Omental fat pad (tissue), 3 donors: ENCODE measurements at regions not wholly inside any gene's neighbourhood (a gene's known extent, or its start where the extent isn't known, plus 50 kb on each side); places are given as distances from the start of the nearest gene placed in this dataset.

Experiments
- ATAC-seq: fragments of 150-250 bp; one replicate; pipeline ENCODE4 v1.9.1; 2016; ENCODE audit warnings: mild to moderate bottlenecking, moderate library complexity; ENCODE audit not compliant: low FRiP score
- DNase-seq: peaks from one replicate; pipeline ENCODE4 v3.0.0-alpha.2; 2019; ENCODE audit warnings: low spot score
- TF ChIP-seq, protein P1 (sequence below), 3 donors: fragments of 450-650 bp; IDR thresholded peaks; one replicate each; pipeline ENCODE4 v1.5.1; 2016 to 2017; ENCODE audit warnings: antibody characterized with exemption in 3 of 3, mild to moderate bottlenecking in 3 of 3, moderate library complexity in 2 of 3

DNA sequence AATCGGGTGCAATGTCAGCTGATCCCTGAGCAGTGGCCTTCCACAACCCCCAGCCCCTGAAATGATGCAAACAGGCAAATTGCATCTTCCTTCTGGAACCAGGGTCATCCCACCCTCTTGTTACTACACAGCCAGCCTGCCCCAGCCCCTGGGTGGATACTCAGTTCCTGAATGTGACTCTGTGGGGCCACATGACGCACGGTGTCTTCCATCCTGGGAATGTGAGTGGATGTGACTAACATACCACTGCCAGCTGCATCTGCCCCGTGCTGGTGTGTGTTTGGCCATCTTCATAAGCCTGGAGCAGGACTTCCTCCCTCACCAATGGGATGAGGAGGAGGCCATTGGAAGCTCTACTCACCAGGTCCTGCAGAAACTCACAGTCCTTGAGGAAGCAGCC, 257.9 kb upstream of the ADAMTS16 start:
- TF ChIP-seq, protein P1, sequence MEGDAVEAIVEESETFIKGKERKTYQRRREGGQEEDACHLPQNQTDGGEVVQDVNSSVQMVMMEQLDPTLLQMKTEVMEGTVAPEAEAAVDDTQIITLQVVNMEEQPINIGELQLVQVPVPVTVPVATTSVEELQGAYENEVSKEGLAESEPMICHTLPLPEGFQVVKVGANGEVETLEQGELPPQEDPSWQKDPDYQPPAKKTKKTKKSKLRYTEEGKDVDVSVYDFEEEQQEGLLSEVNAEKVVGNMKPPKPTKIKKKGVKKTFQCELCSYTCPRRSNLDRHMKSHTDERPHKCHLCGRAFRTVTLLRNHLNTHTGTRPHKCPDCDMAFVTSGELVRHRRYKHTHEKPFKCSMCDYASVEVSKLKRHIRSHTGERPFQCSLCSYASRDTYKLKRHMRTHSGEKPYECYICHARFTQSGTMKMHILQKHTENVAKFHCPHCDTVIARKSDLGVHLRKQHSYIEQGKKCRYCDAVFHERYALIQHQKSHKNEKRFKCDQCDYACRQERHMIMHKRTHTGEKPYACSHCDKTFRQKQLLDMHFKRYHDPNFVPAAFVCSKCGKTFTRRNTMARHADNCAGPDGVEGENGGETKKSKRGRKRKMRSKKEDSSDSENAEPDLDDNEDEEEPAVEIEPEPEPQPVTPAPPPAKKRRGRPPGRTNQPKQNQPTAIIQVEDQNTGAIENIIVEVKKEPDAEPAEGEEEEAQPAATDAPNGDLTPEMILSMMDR (IDR thresholded peaks at IDR 0.05), result no peak
- no peak for DNase-seq
- ATAC-seq, result no peak

- ATAC-seq (no peak), DNase-seq (no peak)
- TF ChIP-seq, protein P1 (IDR thresholded peaks at IDR 0.05), result no peak
Observed at GRCh38 chr5:4883360-4883759, 256.8 kb upstream of the ADAMTS16 start.

GRCh38 chr5:4893063-4893744, 246.9 kb upstream of the ADAMTS16 start:
- TF ChIP-seq, protein P1 (IDR thresholded peaks at IDR 0.05), result no peak
- DNase-seq (no peak), ATAC-seq (no peak)

DNA sequence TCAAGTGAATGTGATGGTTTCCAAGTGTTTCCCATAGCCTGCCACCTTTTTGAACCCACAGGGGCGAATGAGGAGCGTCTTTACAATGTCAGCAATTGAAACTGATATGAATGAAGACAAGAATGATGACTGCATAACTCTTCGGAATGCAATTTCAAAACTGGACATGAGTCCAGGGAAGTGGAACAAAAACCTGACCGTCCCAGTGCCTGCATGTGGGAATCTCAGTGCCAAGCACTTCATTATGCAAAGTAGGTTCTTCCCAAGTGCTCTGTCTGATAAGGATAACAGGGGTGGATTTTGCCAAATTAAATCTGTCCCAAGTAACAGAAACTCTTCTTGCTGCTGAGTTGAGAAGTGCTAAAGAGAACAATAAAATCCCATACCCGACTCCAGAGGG, 243.8 kb upstream of the ADAMTS16 start:
- ATAC-seq (peak; percentile 81), DNase-seq (no peak)
- TF ChIP-seq, protein P1 (IDR thresholded peaks at IDR 0.05), result no peak

DNA sequence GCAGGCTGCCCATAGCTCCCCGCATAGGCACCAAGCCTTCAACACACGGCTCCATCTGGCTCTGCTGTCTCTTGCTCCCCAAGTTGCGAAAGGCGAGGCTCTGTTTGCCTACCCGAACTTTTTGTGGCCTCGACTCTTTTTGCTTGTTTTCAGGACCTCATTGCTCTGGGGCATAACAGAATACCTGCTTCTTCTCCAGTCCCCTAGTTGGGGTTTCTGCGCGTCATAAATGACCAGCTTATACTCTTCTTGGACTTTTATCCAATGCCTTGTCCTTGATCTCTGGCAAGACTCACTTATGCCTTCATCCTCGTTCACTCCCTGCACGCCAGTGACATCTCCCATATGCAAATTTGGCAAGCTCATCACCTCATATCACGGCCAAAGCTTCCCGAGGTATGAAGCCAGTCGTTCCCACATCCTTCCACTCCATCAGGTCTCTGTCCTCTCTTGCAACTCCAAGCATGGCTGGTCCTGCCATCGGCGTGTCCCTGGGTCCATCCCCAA, 238.8 kb upstream of the ADAMTS16 start:
- DNase-seq, result no peak
- TF ChIP-seq, protein P1 (IDR thresholded peaks at IDR 0.05), result no peak
- ATAC-seq, result no peak

GRCh38 chr5:4901924-4902323, 238.2 kb upstream of the ADAMTS16 start:
- DNase-seq (no peak), ATAC-seq (no peak)
- TF ChIP-seq, protein P1 (IDR thresholded peaks at IDR 0.05), result no peak
